H1 (cell line): ENCODE measurements at regions not wholly inside any gene's neighbourhood (a gene's known extent, or its start where the extent isn't known, plus 50 kb on each side); places are given as distances from the start of the nearest gene placed in this dataset.

Source experiments
- CBX8 ChIP-seq: fragments of 300-800, 300-1000 bp; sonication (generic); IDR thresholded peaks from 2 replicates; pipeline ENCODE4 v1.7.1; 2016; ENCODE audit warnings: low read depth, low read length, borderline replicate concordance
- CHD7 ChIP-seq: fragments of 300-600 bp; sonication (generic); IDR thresholded peaks from 2 replicates; pipeline ENCODE4 v1.7.1; 2012; ENCODE audit warnings: low read length, moderate library complexity, mild to moderate bottlenecking, inconsistent platforms; ENCODE audit not compliant: insufficient replicate concordance
- RXRA ChIP-seq: IDR thresholded peaks from 2 replicates; pipeline ENCODE4 v1.6.1; 2011; ENCODE audit warnings: low read depth, mild to moderate bottlenecking, low read length, moderate library complexity; ENCODE audit not compliant: insufficient read depth
- TBP ChIP-seq: IDR thresholded peaks from 2 replicates; pipeline ENCODE4 v1.6.1; 2011; ENCODE audit warnings: low read depth, low read length, improper control_type of control experiment
- TCF12 ChIP-seq: IDR thresholded peaks from 2 replicates; pipeline ENCODE4 v1.6.1; 2011; ENCODE audit warnings: low read depth, mild to moderate bottlenecking, low read length
- TF ChIP-seq, protein P1 (sequence below): IDR thresholded peaks from 2 replicates; pipeline ENCODE4 v1.6.1; 2011; ENCODE audit warnings: low read depth, mild to moderate bottlenecking, low read length; ENCODE audit not compliant: insufficient read depth

GRCh38 chr13:84912720-84913119 is 886.5 kb downstream of the SLITRK6 start (continued):
- TF ChIP-seq TBP (no peak), TCF12 (no peak), RXRA (no peak), CBX8 (no peak), CHD7 (no peak)
- TF ChIP-seq, protein P1, sequence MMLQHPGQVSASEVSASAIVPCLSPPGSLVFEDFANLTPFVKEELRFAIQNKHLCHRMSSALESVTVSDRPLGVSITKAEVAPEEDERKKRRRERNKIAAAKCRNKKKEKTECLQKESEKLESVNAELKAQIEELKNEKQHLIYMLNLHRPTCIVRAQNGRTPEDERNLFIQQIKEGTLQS: no peak
